ENCODE measurements at regions not wholly inside any gene's neighbourhood (a gene's known extent, or its start where the extent isn't known, plus 50 kb on each side); places are given as distances from the start of the nearest gene placed in this dataset.

DNA sequence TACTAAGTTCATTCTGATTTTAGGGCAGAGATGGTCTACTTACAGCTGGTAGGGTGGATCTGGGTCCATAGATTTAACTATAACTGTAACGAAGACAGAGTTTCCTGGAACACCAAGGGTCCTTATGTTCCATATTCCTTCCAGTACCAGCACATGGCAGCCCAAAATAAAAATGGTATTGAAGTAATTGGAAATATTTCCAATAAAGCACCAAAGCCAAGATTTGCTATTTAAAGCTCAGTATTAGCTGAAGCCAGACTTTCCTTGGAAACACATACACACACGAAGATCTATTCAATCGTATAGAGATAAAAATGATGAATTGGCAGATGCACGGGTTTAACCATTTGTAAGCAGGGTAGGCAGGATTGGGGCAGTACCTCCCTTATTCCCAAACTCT, 289.1 kb upstream of the SORCS1 start:
- TF ChIP-seq, protein P1, sequence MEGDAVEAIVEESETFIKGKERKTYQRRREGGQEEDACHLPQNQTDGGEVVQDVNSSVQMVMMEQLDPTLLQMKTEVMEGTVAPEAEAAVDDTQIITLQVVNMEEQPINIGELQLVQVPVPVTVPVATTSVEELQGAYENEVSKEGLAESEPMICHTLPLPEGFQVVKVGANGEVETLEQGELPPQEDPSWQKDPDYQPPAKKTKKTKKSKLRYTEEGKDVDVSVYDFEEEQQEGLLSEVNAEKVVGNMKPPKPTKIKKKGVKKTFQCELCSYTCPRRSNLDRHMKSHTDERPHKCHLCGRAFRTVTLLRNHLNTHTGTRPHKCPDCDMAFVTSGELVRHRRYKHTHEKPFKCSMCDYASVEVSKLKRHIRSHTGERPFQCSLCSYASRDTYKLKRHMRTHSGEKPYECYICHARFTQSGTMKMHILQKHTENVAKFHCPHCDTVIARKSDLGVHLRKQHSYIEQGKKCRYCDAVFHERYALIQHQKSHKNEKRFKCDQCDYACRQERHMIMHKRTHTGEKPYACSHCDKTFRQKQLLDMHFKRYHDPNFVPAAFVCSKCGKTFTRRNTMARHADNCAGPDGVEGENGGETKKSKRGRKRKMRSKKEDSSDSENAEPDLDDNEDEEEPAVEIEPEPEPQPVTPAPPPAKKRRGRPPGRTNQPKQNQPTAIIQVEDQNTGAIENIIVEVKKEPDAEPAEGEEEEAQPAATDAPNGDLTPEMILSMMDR (IDR thresholded peaks at IDR 0.05): no peak
- TF ChIP-seq POLR2A (IDR thresholded peaks at IDR 0.05; ENCODE audit: low read depth): no peak
- TF ChIP-seq POLR2AphosphoS5 (IDR thresholded peaks at IDR 0.05): no peak
- no peak for TF ChIP-seq EP300 (IDR thresholded peaks at IDR 0.05)
